Ishikawa (cell line): ENCODE measurements at regions not wholly inside any gene's neighbourhood (a gene's known extent, or its start where the extent isn't known, plus 50 kb on each side); places are given as distances from the start of the nearest gene placed in this dataset.

Source experiments
- CEBPB ChIP-seq: IDR thresholded peaks from 2 replicates; pipeline ENCODE4 v1.6.1; 2012
- CREB1 ChIP-seq: IDR thresholded peaks from 2 replicates; pipeline ENCODE4 v1.6.1; 2012; ENCODE audit warnings: low read depth
- EGR1 ChIP-seq: IDR thresholded peaks from 2 replicates; pipeline ENCODE4 v1.6.1; 2012
- EP300 ChIP-seq: IDR thresholded peaks from 2 replicates; pipeline ENCODE4 v1.6.1; 2012; ENCODE audit warnings: borderline replicate concordance
- FOXM1 ChIP-seq: IDR thresholded peaks from 2 replicates; pipeline ENCODE4 v1.6.1; 2012; ENCODE audit warnings: low read depth, borderline replicate concordance
- MAX ChIP-seq: IDR thresholded peaks from 2 replicates; pipeline ENCODE4 v1.6.1; 2012
- NFIC ChIP-seq: IDR thresholded peaks from 2 replicates; pipeline ENCODE4 v1.6.1; 2012
- RAD21 ChIP-seq: IDR thresholded peaks from 2 replicates; pipeline ENCODE4 v1.6.1; 2012; ENCODE audit warnings: low read depth
- REST ChIP-seq: IDR thresholded peaks from 2 replicates; pipeline ENCODE4 v1.6.1; 2012; ENCODE audit warnings: low read depth, mild to moderate bottlenecking
- TAF1 ChIP-seq: IDR thresholded peaks from 2 replicates; pipeline ENCODE4 v1.6.1; 2012; ENCODE audit warnings: low read depth, mild to moderate bottlenecking
- TCF12 ChIP-seq: IDR thresholded peaks from 2 replicates; pipeline ENCODE4 v1.6.1; 2012; ENCODE audit warnings: low read depth
- TEAD4 ChIP-seq: IDR thresholded peaks from 2 replicates; pipeline ENCODE4 v1.6.1; 2012
- USF1 ChIP-seq: IDR thresholded peaks from 2 replicates; pipeline ENCODE4 v1.6.1; 2012
- YY1 ChIP-seq: IDR thresholded peaks from 2 replicates; pipeline ENCODE4 v1.6.1; 2012; ENCODE audit warnings: low read depth
- ZBTB7A ChIP-seq: IDR thresholded peaks from 2 replicates; pipeline ENCODE4 v1.6.1; 2012; ENCODE audit warnings: low read depth

- TF ChIP-seq ZBTB7A = no peak
- no peak for TF ChIP-seq RAD21
- TF ChIP-seq EGR1 = no peak
- TF ChIP-seq TAF1 = no peak
- TF ChIP-seq CREB1 = no peak
- TF ChIP-seq MAX = no peak
- TF ChIP-seq YY1 = no peak
These were observed 140.8 kb upstream of the CNTN1 start for GRCh38 chr12:40551466-40551865.

- TF ChIP-seq CEBPB (no peak), FOXM1 (no peak), TAF1 (no peak), EGR1 (no peak), TCF12 (no peak), MAX (no peak), USF1 (no peak), ZBTB7A (no peak), REST (no peak), EP300 (no peak), NFIC (no peak), YY1 (no peak), TEAD4 (no peak), CREB1 (no peak)
These were observed 139.4 kb upstream of the CNTN1 start for GRCh38 chr12:40552868-40553267.

- TF ChIP-seq RAD21 = no peak
- TF ChIP-seq REST = no peak
- TF ChIP-seq CREB1 = no peak
- no peak for TF ChIP-seq TAF1
- no peak for TF ChIP-seq EGR1
- no peak for TF ChIP-seq TEAD4
- no peak for TF ChIP-seq USF1
- TF ChIP-seq CEBPB = no peak
- no peak for TF ChIP-seq NFIC
- no peak for TF ChIP-seq YY1
- no peak for TF ChIP-seq EP300
- TF ChIP-seq TCF12 = no peak
- TF ChIP-seq ZBTB7A = no peak
- no peak for TF ChIP-seq FOXM1
- TF ChIP-seq MAX = no peak
These were observed 134.3 kb upstream of the CNTN1 start for GRCh38 chr12:40557980-40558379.

- TF ChIP-seq RAD21 (no peak), CREB1 (no peak)
These were observed 132.4 kb upstream of the CNTN1 start for GRCh38 chr12:40559865-40560264.

GRCh38 chr12:40560848-40561247, 131.4 kb upstream of the CNTN1 start:
- TF ChIP-seq EP300 (no peak), EGR1 (no peak), REST (no peak), NFIC (no peak), TEAD4 (no peak), YY1 (no peak), CREB1 (no peak), TAF1 (no peak), ZBTB7A (no peak), USF1 (no peak), FOXM1 (no peak), TCF12 (no peak)
